ENCODE measurements at regions not wholly inside any gene's neighbourhood (a gene's known extent, or its start where the extent isn't known, plus 50 kb on each side); places are given as distances from the start of the nearest gene placed in this dataset.

DNA sequence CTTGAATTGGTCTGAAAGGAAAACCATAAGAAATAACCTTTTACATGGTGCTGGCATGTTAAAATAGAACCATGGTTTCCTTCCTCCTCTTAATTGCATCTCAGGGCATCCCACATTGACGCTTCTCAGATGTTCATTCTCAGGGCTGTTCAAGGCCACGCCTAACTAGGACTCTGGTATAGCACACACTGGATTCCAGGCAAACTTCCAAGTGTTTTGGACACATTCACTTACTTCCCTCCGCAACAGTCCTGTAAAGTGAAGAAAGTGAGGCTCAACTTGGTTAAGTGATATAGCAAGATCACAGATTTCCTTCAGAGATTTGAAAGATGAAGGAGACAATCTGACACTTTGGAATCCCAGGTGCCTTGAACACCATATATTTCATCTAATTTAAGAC lies 244.8 kb downstream of the DUSP10 start:
- TF ChIP-seq, protein P1, sequence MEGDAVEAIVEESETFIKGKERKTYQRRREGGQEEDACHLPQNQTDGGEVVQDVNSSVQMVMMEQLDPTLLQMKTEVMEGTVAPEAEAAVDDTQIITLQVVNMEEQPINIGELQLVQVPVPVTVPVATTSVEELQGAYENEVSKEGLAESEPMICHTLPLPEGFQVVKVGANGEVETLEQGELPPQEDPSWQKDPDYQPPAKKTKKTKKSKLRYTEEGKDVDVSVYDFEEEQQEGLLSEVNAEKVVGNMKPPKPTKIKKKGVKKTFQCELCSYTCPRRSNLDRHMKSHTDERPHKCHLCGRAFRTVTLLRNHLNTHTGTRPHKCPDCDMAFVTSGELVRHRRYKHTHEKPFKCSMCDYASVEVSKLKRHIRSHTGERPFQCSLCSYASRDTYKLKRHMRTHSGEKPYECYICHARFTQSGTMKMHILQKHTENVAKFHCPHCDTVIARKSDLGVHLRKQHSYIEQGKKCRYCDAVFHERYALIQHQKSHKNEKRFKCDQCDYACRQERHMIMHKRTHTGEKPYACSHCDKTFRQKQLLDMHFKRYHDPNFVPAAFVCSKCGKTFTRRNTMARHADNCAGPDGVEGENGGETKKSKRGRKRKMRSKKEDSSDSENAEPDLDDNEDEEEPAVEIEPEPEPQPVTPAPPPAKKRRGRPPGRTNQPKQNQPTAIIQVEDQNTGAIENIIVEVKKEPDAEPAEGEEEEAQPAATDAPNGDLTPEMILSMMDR (conservative IDR thresholded peaks at IDR 0.05; ENCODE audit: low read length), result no peak
- TF ChIP-seq EZH2phosphoT487 (IDR thresholded peaks at IDR 0.05; ENCODE audit: borderline replicate concordance, low read depth, low read length), result no peak
